Tibial artery (tissue), 4 donors: ENCODE measurements at regions not wholly inside any gene's neighbourhood (a gene's known extent, or its start where the extent isn't known, plus 50 kb on each side); places are given as distances from the start of the nearest gene placed in this dataset.

Experiments used
- DNase-seq, 2 donors: peaks; one replicate each; pipeline ENCODE4 v3.0.0-alpha.2; 2019
- H3K27ac ChIP-seq, 2 donors: fragments of 200-600 bp; sonication (generic) in 1 of 2; 1 replicate in 1 of 2; 2 replicates in 1 of 2; pipeline ENCODE4 v1.5.1; 2018 to 2019; ENCODE audit warnings: mild to moderate bottlenecking in 1 of 2
- H3K27me3 ChIP-seq, 2 donors: fragments of 200-600 bp; sonication (generic) in 1 of 2; one replicate each; pipeline versions ENCODE4 v1.5.1 to v1.6.0; 2016 to 2019
- H3K36me3 ChIP-seq, 3 donors: fragments of 200-600 bp; sonication (generic) in 2 of 3; one replicate each; pipeline ENCODE4 v1.5.1; 2016 to 2019; ENCODE audit warnings: mild to moderate bottlenecking in 2 of 3
- H3K4me1 ChIP-seq, 4 donors: fragments of 200-600 bp; sonication (generic) in 2 of 4; 1 replicate in 3 of 4; 2 replicates in 1 of 4; pipeline ENCODE4 v1.5.1; 2016 to 2019
- H3K4me3 ChIP-seq, 2 donors: fragments of 200-600 bp; sonication (generic) in 1 of 2; 1 replicate in 1 of 2; 2 replicates in 1 of 2; pipeline ENCODE4 v1.5.1; 2018 to 2019; ENCODE audit warnings: mild to moderate bottlenecking in 2 of 2
- H3K9me3 ChIP-seq, 3 donors: fragments of 200-600 bp; sonication (generic) in 1 of 3; one replicate each; pipeline ENCODE4 v1.5.1; 2016 to 2019
- intact Hi-C: fragments of 100-400 bp; cut with DNase I; formaldehyde crosslinking; loops from one replicate; pipeline ENCODE4 v1.15.0; 2023; ENCODE audit warnings: low total_unique reads
- TF ChIP-seq, protein P1 (sequence below), 2 experiments: fragments of 200-600 bp in 1 of 2; fragments of 450-650 bp in 1 of 2; IDR thresholded peaks; one replicate each; pipeline ENCODE4 v1.5.1; 2017 to 2019; ENCODE audit warnings: antibody characterized with exemption in 2 of 2, mild to moderate bottlenecking in 1 of 2, moderate library complexity in 1 of 2

DNA sequence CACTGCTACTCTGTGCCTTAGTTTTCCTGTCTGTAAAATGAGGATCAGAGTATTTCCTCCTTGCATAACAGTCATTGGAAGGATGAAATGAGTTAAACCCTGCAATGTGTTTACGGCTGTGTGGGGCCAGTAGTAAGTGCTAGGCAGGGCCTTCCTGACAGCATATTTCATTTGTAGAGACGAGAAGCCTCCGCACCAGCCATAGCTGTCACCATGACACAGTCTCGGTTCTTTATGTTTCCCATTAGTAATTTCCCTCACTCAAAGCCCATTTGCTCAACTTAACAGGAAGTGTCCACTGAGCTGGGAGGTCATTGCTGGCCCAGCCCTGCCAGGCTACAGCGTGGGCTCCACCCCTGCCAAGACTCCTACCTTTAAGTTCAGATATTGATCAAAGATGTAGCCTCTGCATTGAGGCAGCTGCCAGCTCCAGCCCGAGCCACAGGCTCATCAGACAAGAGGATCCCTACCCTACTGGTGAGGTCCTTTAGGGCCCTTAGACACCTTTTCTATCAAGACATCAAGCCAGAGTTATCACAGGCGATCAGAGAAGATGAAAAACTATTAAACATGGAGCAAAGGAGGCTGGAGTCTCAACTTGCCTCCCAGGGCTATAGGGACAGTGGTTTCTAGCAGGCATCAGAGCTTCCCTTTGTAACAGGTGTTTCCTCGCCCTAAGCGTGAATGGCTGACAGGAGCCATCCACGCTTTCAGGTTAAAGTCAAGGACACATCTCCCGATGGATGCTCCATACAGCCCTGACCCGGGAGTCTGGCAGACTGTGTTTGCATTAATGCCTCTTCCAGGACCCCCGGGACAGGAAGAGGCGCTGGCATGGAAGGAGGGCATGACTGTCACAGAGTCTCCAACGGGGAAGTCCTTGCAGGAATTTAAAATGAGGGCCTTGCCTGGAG, 251.7 kb downstream of the NDUFA10 start:
- Histone ChIP-seq H3K9me3 (peaks cover 0 to 17% (median 15%) of the 10 kb centered on the region in 3 donors), H3K4me1 (peaks cover 0 to 10% (median 3%) of the 10 kb centered on the region in 4 donors), H3K36me3 (no peaks in the 10 kb centered on the region), H3K27ac (no peak overlapping the region), H3K4me3 (no peak overlapping the region), H3K27me3 (peaks cover 0 to 38% of the 10 kb centered on the region in 2 donors)
- TF ChIP-seq, protein P1, sequence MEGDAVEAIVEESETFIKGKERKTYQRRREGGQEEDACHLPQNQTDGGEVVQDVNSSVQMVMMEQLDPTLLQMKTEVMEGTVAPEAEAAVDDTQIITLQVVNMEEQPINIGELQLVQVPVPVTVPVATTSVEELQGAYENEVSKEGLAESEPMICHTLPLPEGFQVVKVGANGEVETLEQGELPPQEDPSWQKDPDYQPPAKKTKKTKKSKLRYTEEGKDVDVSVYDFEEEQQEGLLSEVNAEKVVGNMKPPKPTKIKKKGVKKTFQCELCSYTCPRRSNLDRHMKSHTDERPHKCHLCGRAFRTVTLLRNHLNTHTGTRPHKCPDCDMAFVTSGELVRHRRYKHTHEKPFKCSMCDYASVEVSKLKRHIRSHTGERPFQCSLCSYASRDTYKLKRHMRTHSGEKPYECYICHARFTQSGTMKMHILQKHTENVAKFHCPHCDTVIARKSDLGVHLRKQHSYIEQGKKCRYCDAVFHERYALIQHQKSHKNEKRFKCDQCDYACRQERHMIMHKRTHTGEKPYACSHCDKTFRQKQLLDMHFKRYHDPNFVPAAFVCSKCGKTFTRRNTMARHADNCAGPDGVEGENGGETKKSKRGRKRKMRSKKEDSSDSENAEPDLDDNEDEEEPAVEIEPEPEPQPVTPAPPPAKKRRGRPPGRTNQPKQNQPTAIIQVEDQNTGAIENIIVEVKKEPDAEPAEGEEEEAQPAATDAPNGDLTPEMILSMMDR (IDR thresholded peaks at IDR 0.05), result no peak
- peak in 1 of 2 donors; percentile 14 for DNase-seq
- intact Hi-C loops, result no loop called here

GRCh38 chr2:239772721-239773120, 252.4 kb downstream of the NDUFA10 start:
- Histone ChIP-seq H3K9me3 (peaks cover 0 to 17% (median 15%) of the 10 kb centered on the region in 3 donors), H3K27ac (no peak overlapping the region), H3K4me3 (no peak overlapping the region), H3K36me3 (no peaks in the 10 kb centered on the region), H3K27me3 (peaks cover 0 to 35% of the 10 kb centered on the region in 2 donors), H3K4me1 (peaks cover 0 to 10% (median 3%) of the 10 kb centered on the region in 4 donors)
- peak; percentile 19 to 37 for DNase-seq
- intact Hi-C loops, result no loop called here
- TF ChIP-seq, protein P1 (IDR thresholded peaks at IDR 0.05), result no peak

- Histone ChIP-seq H3K27ac (no peak overlapping the region), H3K4me3 (no peak overlapping the region), H3K27me3 (peaks cover 0 to 21% of the 10 kb centered on the region in 2 donors), H3K4me1 (peaks cover 0 to 3% (median under 1%) of the 10 kb centered on the region in 4 donors), H3K36me3 (no peaks in the 10 kb centered on the region), H3K9me3 (peaks cover 0 to 17% (median 15%) of the 10 kb centered on the region in 3 donors)
- no peak for DNase-seq
- TF ChIP-seq, protein P1 (IDR thresholded peaks at IDR 0.05), result no peak
- intact Hi-C loops, result no loop called here
Measured at GRCh38 chr2:239770246-239770639, 254.9 kb downstream of the NDUFA10 start.

DNA sequence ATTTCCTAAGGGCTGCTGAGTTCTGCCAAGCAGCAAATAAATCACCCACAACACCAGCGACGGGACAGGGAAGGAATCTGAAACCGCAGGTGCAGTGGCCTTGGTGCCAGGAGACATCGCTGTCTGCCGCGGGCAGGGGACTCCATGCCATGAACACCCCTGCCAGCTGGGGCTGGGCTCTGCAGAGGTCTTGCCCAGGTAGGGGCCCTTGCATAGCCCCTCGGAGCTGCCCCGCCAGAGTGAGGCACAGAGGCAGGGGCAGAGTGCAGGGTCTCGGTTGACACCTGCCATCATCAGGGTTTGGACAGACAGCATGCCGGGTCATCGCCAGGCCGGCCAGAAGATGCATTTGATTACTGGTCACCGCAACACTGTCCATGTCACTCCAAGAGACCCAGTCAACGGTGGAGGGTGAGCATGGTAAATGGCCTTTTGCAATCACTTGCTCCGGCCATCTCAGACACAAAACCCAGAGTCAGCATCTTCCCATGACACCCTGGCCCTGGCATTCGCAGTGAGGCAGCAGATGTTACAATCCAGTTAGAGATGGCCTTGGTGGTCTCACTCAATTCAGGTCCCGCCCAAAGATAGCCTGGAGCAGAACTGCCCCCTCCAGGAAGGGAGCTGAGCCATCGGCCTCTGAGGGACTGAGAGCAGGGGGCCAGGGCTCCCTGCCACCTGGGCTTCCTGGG, 255.4 kb downstream of the NDUFA10 start:
- Histone ChIP-seq H3K4me1 (no peaks in the 10 kb centered on the region), H3K36me3 (no peaks in the 10 kb centered on the region), H3K4me3 (no peak overlapping the region), H3K27me3 (peaks cover 0 to 18% of the 10 kb centered on the region in 2 donors), H3K9me3 (peaks cover 0 to 17% (median 15%) of the 10 kb centered on the region in 3 donors), H3K27ac (no peak overlapping the region)
- TF ChIP-seq, protein P1 (IDR thresholded peaks at IDR 0.05), result no peak
- intact Hi-C loops, result no loop called here
- DNase-seq, result peak in 1 of 2 donors; percentile 52

- DNase-seq, result peak in 1 of 2 donors; percentile 16
- Histone ChIP-seq H3K36me3 (no peaks in the 10 kb centered on the region), H3K27ac (no peak overlapping the region), H3K27me3 (peaks cover 0 to 12% of the 10 kb centered on the region in 2 donors), H3K9me3 (peaks cover 0 to 17% (median 15%) of the 10 kb centered on the region in 3 donors), H3K4me1 (no peaks in the 10 kb centered on the region), H3K4me3 (no peak overlapping the region)
- intact Hi-C loops, result no loop called here
- TF ChIP-seq, protein P1 (IDR thresholded peaks at IDR 0.05), result no peak
Measured at GRCh38 chr2:239768907-239769553, 256.1 kb downstream of the NDUFA10 start.
